ENCODE measurements at regions not wholly inside any gene's neighbourhood (a gene's known extent, or its start where the extent isn't known, plus 50 kb on each side); places are given as distances from the start of the nearest gene placed in this dataset.

DNA sequence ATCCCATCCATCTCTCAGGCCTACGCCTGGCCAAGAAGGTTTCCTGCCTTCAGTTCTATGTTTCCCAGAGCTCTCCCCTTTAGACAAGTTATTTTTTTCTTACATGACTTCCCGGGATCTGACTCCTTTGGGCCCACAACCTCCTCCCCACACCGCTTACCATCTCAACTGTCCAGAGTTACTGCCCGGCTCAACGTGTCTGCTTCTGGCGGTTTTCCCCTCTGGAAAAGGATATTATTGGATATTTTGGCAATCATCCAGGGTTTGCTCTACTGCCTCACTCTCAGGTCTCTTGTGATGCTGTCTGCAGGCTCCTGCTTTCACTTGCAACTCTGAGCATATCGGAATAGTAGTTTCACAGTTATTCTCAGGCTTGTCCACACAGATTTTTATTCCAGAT lies 318.2 kb upstream of the CAMK1G start:
- no peak for DNase-seq
- no peak for ATAC-seq

DNA sequence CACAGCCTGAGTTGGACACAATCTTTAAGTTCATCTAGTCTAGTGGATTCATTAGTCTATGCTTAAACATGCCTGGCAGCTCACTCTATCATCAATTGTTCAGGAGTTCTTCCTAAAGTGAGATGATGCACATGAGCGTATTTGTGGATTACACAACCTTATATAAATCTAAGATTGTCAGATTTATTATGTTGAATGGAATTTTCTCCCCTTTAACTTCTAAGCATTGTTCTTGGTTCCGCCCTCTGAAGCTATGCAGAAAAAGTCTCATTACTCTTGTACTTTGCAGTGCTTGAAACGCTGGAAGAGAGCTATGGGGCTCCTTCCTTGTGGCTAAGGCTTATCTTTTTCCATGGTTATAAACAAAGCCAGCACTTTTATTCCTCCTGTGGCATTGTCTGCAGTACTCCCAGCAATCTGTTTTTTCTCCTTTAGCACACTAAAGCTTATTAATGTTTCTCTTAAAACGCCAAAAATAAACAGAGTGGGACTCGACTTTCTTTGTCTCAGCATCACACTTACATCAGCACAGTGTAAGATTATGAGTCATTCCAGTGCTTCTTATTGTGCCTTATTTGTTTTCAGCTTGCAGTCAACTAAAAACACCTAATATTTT lies 316.8 kb upstream of the CAMK1G start:
- DNase-seq (no peak), ATAC-seq (no peak)

DNA sequence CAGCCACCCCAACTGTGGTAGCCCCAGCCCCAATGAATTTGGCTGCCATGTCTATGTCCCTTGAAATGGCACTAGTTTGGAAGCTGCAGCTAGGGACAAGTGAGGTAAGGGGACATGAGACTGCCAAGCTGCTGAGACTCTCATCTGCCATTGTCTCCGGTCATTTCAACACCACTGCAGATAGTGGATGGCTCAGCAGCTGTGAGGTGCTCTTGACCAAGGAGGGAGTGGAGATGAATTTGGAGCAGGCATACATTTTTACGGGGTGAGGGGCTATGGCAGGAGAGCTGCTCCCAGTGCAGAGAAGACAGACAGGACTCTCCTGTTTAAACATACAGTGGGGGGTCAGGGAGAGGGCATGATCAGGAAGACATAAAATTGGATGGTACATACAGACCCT lies 315.5 kb upstream of the CAMK1G start:
- ATAC-seq = no peak

DNA sequence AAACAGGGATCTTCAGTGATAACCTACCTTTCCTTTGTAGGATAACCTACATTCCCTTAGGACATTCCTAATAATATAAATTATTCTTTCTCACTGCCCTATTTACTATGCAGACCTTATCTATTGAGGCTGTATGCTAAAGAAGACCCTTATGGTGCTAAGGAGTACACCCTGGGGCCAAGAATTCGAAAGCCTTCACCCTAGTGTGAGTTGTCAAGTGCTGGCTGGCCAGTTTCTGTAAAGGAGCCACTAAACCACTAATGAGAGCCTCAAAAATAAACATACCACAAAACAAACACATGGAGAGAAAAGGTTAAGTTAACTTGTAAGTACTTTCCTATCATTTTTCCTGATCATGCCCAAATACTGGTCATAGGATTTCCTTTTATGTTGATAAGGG lies 315.0 kb upstream of the CAMK1G start:
- DNase-seq (no peak), ATAC-seq (no peak)

More for the DNA sequence above, 315.5 kb upstream of the CAMK1G start:
- no peak for DNase-seq

DNA sequence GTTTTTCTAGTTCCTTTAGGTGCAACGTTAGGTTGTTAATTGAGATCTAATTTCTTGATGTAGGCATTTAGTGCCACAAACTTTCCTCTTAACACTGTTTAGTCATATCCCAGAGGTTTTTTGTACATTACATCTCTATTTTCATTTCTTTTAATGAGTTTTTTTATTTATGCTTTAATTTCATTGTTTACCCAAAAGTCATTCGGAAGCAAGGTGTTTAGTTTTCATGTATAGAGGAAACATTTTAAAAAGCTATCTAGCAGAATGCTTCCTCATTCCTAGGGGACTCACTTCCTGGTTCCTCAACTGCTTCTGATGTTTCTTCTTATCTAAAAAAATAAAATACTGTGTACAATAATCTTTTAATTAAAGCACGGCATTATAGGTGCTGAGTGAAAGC lies 307.2 kb upstream of the CAMK1G start:
- ATAC-seq = no peak
- no peak for DNase-seq

DNA sequence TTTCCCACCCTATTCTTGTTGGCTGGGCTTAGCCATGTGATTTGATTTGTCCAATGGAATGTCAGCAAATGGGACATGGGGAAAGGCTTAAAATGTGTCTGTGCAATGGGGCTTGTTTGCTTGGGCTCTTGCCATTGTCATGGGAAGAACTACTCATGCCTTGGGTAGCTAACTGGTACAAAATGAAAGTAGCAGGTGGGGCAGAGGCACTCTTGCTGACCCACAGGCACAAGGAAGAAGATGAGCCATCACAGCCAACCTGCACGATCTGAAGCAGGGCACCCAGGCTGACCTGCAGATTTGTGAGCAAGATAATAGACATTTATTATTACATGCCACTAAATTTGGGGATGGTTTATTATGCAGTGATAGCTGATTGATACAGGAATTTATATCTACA lies 305.9 kb upstream of the CAMK1G start:
- DNase-seq = no peak
- ATAC-seq = no peak

DNA sequence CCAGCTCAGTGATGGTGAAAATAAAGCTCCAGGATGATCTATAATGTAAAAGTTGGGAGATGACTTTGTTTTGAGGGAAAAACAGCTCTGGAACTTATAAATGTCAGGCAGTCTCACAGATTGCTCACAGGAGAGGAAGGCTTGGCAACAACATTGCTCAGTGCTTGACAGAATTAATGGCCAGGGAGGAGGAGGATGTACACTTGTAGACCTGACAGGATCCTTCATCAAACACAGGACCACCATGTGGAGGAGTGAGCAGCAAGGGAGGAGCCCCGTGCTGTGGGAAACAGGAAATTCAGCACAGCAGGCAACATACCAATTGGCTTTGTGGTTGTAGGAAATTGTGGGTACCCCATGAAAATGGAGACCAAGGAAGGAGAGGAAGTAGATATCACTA lies 291.8 kb upstream of the CAMK1G start:
- DNase-seq (no peak), ATAC-seq (no peak)

DNA sequence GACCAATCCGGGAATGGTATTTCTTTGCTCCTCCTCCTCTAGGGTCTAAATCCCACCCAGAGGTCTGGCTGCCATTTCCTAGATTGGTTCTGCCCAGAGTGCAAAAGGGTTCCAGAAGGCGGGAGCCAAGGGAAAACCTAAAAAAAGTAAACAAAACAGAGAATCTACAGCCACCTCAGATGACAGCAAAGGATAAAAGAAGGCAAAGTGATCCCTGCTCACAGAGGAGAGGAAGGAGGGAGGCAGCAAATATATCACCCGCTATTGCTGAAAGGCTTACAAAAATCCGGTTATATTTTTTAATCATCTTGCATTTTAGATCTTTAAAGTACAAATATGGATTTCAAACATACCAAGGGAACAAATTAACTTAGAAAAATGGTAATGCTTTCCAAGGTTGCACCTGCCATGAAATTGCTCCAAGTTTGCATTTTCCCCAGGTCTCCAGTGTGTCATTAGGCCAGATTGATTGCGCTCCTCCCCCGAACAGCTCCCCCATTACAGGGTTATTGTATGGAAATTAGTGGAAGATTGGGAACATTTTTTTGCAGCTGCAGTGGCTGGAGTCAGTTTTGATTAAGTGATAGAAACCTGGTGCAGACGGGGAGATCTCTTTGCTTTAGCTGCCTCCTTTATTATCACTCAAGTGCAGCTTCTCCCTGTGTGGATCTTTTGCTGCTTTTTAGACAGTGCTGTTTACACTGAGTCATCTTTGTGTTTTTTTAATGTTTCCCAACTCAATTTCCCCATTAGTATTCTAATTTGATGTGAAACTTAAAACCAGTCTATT lies 280.5 kb upstream of the CAMK1G start:
- no peak for ATAC-seq
- DNase-seq = no peak

DNA sequence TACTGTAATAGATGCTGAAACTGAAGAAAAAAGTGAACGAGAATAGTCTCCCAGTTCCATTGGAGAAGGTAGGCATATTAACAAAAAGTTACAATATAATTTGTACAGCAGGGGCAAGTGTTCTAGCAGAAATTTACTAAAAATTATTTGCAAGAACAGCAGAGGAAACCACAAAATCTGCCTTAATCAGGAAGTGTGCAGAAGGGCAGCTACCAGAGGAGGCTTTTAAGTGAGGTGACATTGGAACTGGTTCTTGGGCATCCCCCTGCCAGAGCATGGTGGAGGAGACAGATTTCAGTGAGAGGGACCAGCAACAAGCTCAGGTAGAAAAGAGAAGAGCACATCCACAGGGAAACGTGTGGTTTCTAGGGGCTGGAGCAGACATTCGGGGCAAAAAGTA lies 279.3 kb upstream of the CAMK1G start:
- ATAC-seq (no peak), DNase-seq (no peak)

DNA sequence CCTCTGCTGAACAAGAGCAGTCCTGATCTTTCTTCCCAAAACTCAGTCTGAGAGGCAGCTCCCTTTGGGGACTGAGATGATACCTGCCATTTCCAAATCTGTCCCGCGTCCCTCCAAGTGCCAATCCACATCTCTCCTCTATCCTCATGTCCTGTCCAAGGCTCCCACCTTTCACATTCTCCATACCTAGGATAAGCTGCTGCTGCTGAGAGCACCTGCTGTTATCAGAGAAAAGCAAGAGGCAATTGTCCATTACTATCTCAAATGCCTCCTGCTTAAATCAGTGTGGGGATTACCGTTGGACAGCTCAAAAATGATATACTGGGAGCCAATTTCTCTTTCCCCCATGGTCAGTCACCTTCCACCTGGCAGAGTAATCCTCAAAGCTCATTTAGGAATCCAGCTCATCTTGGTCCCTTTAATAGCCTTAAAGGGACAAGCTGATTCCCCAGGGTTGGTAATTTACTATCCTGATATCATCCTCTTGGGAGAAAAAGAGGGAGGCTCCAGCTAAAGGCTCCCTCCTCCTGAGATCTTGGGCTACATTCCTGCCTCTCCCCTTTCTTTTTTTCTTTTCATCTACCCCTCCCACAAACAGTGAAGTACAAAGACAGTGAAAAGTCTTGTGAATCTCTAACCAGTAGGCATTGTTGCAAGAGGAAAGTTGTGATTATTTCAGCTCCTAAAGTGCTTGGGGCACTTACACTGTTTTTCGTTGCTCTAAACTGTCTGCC lies 278.1 kb upstream of the CAMK1G start:
- ATAC-seq = no peak
- DNase-seq = no peak

DNA sequence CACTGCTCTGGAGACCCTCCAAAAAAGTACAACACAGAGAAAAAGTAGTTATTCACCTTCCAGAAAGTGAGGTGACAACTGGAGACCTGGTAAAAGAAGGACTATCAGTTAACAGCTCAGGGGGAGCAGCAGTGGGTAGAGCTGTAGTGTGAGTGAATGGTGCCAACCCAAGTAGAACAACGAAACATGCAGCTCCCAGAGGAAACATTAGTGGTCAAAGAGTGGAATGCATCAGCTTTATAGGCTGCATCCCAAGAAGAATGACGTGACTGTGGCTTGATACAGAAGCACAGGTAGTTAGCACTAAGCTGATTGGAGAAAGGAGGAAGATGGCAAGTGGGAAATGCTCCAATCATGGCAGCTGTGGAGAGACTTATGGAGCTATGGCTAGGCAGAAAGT lies 275.7 kb upstream of the CAMK1G start:
- no peak for DNase-seq
- ATAC-seq = no peak

DNA sequence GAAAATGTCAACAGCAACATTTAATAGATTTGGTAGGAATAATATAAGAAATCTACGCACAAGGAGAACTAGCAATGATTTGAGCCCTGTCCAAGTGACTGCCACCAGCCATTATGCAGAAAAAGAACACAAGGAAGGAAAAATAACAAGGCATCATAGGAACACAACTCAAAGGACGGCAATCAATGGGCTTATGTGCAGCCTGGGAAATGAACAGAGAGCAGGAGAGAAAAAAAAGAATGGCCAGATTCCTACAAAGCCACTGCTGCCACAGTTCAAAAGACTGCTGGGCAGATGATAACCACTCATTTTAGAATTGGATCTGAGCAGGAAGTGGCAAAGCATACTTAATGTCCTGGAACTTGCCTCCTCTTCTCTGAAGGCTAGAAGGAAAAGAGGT lies 274.3 kb upstream of the CAMK1G start:
- DNase-seq (no peak), ATAC-seq (no peak)

DNA sequence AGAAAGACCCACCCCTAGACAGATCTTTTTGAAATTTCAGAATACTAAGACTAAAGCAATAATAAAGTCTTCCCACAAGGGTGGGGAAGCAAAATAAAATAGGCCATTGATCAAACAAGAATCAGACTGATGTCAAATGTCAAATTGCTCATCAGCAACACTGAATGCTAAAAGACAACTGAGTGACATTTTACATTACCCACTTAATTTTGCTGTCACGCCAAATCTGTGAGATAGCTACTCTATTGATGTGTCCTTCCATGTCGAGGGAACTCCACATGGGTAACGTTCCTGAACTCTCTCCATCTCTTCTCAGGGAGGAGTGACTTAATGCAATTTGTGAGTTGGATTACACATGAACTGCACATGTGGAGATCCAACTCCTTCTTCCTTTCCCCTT lies 271.7 kb upstream of the CAMK1G start:
- no peak for ATAC-seq

DNA sequence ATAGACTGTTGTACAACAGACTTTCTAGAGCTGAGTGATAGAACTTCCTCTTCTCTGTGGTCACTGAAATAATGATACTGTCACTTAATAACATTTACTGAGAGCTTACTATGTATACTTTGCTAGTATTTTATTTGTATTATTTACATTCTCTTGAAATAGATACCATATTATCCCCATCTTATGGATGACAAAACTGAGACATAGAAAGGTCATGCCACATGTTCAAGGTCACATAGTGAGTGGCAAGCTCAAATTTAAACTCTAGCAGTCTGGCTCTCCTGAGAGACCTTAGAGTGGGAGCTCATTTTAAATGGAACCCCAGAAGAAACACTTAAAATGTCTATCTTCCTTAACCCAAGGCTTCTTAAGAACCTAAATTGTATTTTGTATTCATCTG lies 266.6 kb upstream of the CAMK1G start:
- DNase-seq (no peak), ATAC-seq (no peak)

More for the DNA sequence above, 271.7 kb upstream of the CAMK1G start:
- no peak for DNase-seq

DNA sequence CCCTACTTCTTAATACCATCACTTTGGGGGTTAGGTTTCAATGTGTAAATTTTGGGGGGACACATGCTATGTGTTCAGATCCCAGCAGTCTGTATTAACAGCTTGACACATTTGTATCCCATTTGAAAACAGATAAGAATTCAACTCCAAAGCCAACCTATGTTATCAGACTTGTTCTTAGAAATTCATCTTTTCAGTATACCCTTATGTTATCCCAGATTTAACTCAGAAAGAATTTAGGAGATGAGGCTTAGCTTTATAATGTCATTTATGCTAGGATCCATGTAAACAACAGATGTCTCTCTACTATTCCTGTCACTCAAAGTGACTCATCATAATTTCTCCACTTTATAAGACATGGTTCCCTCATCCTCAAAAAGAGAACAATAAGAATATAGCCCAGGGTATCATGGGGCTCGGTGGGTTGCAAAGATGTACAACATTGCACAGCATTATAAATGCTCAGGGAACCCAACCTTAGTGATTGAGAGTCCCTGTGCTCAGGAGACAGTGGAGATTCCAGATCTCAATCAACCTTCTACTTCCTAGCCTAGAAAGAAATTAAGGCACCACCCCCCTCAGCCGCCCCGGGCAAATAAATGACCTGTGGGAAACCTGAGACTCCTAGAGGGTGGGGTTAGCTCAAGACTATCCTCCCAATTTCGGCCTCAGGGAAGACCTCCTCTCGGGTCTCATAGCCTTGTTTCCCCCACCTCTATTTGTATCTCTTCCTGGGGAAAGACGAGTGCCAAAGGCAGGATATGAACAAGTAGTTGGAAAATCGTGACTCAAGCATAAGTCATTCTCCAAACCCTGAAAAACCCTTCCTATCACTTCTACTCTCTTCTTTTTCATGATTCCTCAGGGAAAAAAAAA lies 265.1 kb upstream of the CAMK1G start:
- DNase-seq = no peak
- ATAC-seq = no peak

DNA sequence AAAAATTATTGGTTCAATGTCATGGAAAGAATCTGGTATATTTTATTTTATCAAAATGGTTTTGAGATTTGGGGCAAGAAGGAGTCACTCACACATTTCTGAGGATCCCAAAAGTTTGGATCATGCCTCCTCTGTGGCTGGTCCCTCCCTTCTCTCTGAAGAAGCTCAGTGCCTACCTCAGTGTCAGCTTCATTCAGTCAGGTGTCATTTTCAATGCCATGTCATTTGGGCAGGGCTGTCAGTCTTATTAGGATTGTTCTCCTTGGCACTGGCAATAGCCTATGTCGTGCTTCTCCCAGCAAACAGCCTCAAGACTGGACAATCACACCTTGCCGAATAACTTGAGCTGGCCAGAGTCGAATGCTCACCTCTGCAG lies 264.5 kb upstream of the CAMK1G start:
- no peak for ATAC-seq
- DNase-seq = no peak

DNA sequence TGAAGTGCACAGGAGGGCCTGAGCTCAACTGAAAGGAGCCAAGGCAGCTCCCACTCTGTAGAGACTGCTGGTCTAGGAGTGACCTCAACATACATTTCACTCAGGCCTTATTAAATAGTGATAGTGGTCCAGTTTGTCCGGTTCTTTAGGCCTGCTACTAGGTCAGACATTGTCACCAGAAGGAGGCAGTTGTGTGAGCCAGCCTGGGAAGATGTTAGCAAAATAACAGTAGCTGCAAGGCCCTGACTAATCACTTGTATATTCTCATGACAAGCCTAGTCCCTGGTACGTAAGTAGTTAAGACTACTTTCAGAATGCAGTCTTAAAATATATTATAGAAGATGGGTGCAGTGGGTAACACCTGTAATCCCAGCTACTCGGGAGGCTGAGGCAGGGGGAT lies 264.0 kb upstream of the CAMK1G start:
- DNase-seq (no peak), ATAC-seq (no peak)

DNA sequence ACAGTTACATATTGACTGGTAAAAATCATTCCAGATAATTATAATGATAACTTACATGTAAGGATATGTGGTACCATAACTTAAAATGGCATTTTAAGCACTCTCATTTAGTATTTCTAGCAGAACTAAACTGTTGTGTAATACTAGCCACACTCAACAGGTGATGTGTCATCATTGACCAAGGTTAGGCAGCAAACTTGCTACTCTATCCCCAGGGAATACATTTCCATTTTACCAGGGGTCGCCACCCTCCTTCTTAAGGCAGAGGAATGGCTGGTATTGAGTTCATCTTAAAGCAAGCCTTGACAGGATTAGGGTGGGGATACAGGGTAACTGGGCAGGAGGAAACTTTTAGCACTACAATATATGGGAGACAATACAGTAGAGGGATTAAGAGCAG lies 259.8 kb upstream of the CAMK1G start:
- DNase-seq (no peak), ATAC-seq (no peak)

DNA sequence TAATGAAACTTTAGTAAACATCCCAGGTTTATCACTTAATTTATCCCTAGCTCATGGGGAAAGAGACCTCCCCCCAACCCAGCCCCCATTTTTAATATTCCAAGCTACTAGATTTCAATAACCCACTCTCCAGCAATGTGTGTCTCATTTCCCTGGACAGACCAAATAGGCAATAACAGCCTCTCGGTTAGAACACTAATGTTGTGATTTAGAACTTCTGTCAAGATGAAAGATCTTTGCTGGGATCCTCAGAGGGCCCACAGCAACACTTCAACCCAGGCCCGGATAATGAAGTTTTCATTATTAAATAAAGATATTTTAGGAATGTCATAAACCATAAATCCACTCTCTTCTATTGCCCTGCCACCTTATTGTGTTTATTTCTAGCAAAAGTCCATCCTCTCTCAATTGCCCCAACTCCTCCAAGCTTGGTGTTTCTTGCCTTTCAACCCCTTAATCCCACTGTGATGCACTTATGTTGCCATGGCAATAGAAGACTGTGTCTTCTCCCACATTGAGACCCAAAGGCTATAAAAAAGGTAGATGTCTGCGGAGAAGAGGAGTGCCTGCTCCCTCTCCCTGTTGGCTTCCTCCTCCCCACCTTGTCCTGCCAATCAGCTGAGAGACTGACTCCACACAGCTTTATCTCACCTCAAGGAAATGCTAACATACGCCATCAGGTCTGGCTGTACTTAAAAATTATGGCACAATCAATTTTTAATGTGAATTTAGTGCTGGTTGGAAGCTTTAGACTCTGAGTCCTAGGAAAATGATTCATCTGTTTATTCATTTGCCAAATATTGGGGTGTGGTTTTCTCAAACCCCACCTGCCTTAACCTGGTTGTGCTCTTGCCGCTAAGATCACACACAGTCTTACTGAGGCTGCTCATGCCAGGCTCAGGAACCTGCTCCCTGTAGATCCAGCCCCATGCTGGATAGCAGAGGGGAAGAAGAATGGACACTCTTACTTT lies 258.3 kb upstream of the CAMK1G start:
- ATAC-seq (no peak), DNase-seq (no peak)

DNA sequence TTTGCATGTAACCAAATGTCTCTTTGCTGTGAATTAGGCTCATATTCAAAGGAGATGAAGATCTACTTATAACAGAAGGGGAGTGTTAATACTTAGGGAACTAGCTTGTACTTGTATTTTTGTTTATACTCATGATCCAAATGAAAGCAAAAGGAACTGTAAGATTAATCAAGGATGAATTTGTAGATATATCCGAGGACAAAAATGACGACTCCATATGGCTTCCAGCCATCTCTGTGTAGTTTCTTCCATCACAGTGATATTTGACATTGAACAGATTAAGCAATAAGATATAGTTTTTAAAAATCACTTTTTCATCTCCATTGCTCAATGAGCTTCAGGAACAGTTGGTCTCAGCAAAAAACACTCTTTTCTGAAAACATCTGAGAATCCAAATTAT lies 257.4 kb upstream of the CAMK1G start:
- ATAC-seq (no peak), DNase-seq (no peak)

DNA sequence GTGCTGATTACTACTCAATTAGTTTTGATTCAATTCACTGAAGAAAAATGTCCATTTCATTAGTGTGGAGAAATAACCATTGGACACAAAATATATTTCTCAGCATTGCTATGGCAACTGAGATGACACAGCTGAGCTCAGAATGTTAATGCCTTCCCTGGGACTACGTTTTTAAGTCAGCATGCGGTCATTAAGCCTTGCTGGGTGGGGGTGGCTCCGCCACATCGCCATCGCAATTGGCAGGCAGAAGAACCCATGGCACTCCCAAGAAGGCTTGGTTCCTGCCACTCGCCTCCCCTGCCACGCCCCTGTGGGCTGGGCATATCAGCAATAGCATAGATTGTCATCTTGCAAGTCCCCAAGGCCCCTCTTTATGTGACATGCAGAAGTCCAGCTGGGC lies 256.7 kb upstream of the CAMK1G start:
- no peak for ATAC-seq

More for the DNA sequence above, 256.7 kb upstream of the CAMK1G start:
- DNase-seq = no peak
